Endodermal cell (in vitro differentiated cells): ENCODE measurements at regions not wholly inside any gene's neighbourhood (a gene's known extent, or its start where the extent isn't known, plus 50 kb on each side); places are given as distances from the start of the nearest gene placed in this dataset.
A peak's percentile ranks its signal among the peaks of the same experiment; 100 is the strongest.

Experiments
- DNase-seq: peaks from one replicate; pipeline ENCODE4 v3.0.0-alpha.2; 2017
- H3K27ac ChIP-seq: 2 replicates; pipeline ENCODE4 v1.5.1; 2013; ENCODE audit warnings: mild to moderate bottlenecking, low read depth, low read length, moderate library complexity
- H3K27me3 ChIP-seq: 2 replicates; pipeline ENCODE4 v1.6.1; 2013; ENCODE audit warnings: mild to moderate bottlenecking, low read length, moderate library complexity; ENCODE audit not compliant: insufficient read depth, control insufficient read depth, poor library complexity, severe bottlenecking
- H3K36me3 ChIP-seq: 2 replicates; pipeline ENCODE4 v1.7.0; 2013; ENCODE audit warnings: mild to moderate bottlenecking, low read length, moderate library complexity; ENCODE audit not compliant: control insufficient read depth, insufficient read depth
- H3K4me1 ChIP-seq: one replicate; pipeline ENCODE4 v1.7.0; 2013; ENCODE audit warnings: low read length; ENCODE audit not compliant: control insufficient read depth, insufficient read depth
- H3K4me3 ChIP-seq: 2 replicates; pipeline ENCODE4 v1.5.1; 2013; ENCODE audit warnings: mild to moderate bottlenecking, low read length, moderate library complexity
- H3K9ac ChIP-seq: 2 replicates; pipeline ENCODE4 v1.6.1; 2013; ENCODE audit warnings: mild to moderate bottlenecking, low read length, moderate library complexity; ENCODE audit not compliant: poor library complexity, severe bottlenecking; ENCODE audit errors: extremely low read depth
- H3K9me3 ChIP-seq: 2 replicates; pipeline ENCODE4 v1.6.1; 2013; ENCODE audit warnings: mild to moderate bottlenecking, low read length, moderate library complexity; ENCODE audit not compliant: control insufficient read depth
- H3K27ac Mint-ChIP-seq: 2 replicates; pipeline ENCODE4 v1.8.0; 2020; ENCODE audit warnings: mixed read lengths
- H3K27me3 Mint-ChIP-seq: 2 replicates; pipeline ENCODE4 v1.8.0; 2021; ENCODE audit warnings: mild to moderate bottlenecking, mixed read lengths; ENCODE audit not compliant: insufficient read depth
- H3K36me3 Mint-ChIP-seq: 2 replicates; pipeline ENCODE4 v1.8.0; 2020; ENCODE audit warnings: low read depth, mixed read lengths
- H3K4me1 Mint-ChIP-seq: 2 replicates; pipeline ENCODE4 v1.8.0; 2020; ENCODE audit warnings: mixed read lengths
- H3K4me3 Mint-ChIP-seq: 2 replicates; pipeline ENCODE4 v1.8.0; 2020; ENCODE audit warnings: mild to moderate bottlenecking, moderate library complexity, mixed read lengths
- H3K9me3 Mint-ChIP-seq: 2 replicates; pipeline ENCODE4 v1.8.0; 2020; ENCODE audit warnings: mild to moderate bottlenecking, mixed read lengths
- WGBS, 2 experiments: methylation state at CpG; one replicate each; pipeline versions ENCODE4 v1.1.5 to v1.1.7; 2013; ENCODE audit warnings: missing lambda C conversion rate in 2 of 2, mixed read lengths in 1 of 2; ENCODE audit not compliant: insufficient coverage in 1 of 2, insufficient read length in 1 of 2; 5-methylcytosine and 5-hydroxymethylcytosine counted together
- TF ChIP-seq, protein P1 (sequence below): fragments of 200-600 bp; sonication (generic); conservative IDR thresholded peaks from 2 replicates; pipeline ENCODE4 v1.5.0; 2021; ENCODE audit warnings: antibody characterized with exemption, mild to moderate bottlenecking

DNA sequence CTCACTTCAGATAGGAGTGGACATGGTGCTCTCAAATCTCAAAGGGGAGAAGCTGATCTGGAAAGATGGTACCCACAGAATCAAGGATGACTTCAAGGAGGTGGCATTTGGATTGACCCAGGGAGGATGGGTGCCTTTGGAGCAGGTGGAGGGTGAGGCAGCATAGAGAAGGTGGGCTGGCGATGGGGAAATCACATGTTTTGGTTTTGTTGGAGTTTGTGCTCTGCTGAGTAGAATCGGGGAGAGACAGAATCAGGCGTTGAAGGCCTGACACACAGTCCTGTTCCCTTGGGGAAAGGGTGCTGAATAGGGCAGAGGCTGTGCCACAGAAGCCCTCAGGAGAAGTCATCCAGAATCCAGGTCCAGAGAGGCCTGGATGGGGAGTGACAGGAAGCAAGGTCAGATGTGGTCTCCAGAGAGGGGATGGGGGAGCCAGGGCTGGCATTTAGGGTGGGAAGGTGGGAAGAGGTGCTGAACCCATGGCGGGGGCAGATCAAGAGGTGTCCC, 291.1 kb downstream of the GLRX3 start:
- WGBS, 2 experiments, result 71 to 86% methylated on average over 2 to 4 of the region's 4 CpGs
- Histone ChIP-seq H3K27ac (no peak overlapping the region), H3K9me3 (no peaks in the 10 kb centered on the region), H3K27me3 (no peaks in the 10 kb centered on the region), H3K36me3 (no peaks in the 10 kb centered on the region), H3K9ac (no peak overlapping the region), H3K4me3 (no peak overlapping the region), H3K4me1 (no peaks in the 10 kb centered on the region)
- no peaks in the 10 kb centered on the region for H3K4me1 Mint-ChIP-seq
- TF ChIP-seq, protein P1, sequence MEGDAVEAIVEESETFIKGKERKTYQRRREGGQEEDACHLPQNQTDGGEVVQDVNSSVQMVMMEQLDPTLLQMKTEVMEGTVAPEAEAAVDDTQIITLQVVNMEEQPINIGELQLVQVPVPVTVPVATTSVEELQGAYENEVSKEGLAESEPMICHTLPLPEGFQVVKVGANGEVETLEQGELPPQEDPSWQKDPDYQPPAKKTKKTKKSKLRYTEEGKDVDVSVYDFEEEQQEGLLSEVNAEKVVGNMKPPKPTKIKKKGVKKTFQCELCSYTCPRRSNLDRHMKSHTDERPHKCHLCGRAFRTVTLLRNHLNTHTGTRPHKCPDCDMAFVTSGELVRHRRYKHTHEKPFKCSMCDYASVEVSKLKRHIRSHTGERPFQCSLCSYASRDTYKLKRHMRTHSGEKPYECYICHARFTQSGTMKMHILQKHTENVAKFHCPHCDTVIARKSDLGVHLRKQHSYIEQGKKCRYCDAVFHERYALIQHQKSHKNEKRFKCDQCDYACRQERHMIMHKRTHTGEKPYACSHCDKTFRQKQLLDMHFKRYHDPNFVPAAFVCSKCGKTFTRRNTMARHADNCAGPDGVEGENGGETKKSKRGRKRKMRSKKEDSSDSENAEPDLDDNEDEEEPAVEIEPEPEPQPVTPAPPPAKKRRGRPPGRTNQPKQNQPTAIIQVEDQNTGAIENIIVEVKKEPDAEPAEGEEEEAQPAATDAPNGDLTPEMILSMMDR, result no peak
- H3K27ac Mint-ChIP-seq, result no peak overlapping the region
- H3K36me3 Mint-ChIP-seq, result no peaks in the 10 kb centered on the region
- DNase-seq, result no peak
- H3K27me3 Mint-ChIP-seq, result no peaks in the 10 kb centered on the region
- no peaks in the 10 kb centered on the region for H3K9me3 Mint-ChIP-seq
- H3K4me3 Mint-ChIP-seq, result no peak overlapping the region

DNA sequence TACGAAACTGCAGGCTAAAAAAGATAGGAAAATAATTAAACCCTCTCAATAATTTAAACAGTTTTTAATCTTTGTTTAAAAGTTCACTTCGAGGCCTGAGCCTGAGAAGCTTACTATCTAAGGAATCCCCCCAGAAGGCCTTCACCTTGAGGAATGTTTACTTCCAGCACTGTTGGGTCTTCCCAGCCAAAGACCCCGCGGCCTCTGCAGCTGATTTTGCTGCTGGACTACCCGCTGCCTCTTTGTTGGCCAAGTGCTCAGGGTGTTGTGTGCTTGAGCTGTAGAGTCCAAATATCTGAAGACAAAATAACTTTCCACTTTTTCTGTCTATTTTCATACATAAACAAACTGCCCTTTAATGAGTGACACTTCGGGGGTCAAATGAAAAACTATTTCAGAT, 292.7 kb downstream of the GLRX3 start:
- H3K9ac ChIP-seq, result no peak overlapping the region
- DNase-seq, result peak; percentile 5
- no peaks in the 10 kb centered on the region for H3K4me1 Mint-ChIP-seq
- WGBS, 2 experiments, result 83% methylated on average over 2 to 6 of the region's 6 CpGs
- no peaks in the 10 kb centered on the region for H3K27me3 Mint-ChIP-seq
- no peak overlapping the region for H3K4me3 Mint-ChIP-seq
- H3K27me3 ChIP-seq, result no peaks in the 10 kb centered on the region
- no peak overlapping the region for H3K27ac Mint-ChIP-seq
- TF ChIP-seq, protein P1, result no peak
- H3K36me3 Mint-ChIP-seq, result no peaks in the 10 kb centered on the region
- H3K9me3 ChIP-seq, result no peaks in the 10 kb centered on the region
- no peaks in the 10 kb centered on the region for H3K4me1 ChIP-seq
- H3K9me3 Mint-ChIP-seq, result peaks cover 4% of the 10 kb centered on the region
- no peak overlapping the region for H3K27ac ChIP-seq
- H3K36me3 ChIP-seq, result no peaks in the 10 kb centered on the region
- no peak overlapping the region for H3K4me3 ChIP-seq

DNA sequence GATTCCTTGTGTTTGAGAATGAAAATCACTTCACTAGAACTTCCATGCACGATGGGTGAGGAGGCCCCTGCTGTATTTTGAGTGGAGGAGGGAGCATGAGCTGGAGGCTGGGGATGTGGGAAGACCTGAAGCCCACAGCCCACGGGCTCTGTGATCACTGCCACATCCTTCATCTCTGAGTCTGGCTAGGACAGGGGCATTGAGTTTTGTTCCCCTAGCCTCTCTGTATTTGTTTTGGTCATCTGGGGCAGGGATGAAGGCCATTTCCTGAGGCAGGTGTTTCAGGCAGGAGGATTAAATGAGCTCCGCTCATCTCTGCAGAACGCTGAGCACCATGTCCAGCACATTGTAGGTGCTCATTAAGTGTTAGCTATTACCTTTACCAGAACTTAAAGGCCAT, 293.6 kb downstream of the GLRX3 start:
- Histone ChIP-seq H3K27me3 (no peaks in the 10 kb centered on the region), H3K9ac (no peak overlapping the region), H3K27ac (no peak overlapping the region), H3K4me1 (no peaks in the 10 kb centered on the region), H3K36me3 (no peaks in the 10 kb centered on the region), H3K9me3 (no peaks in the 10 kb centered on the region), H3K4me3 (no peak overlapping the region)
- 91 to 92% methylated on average over 2 to 4 of the region's 4 CpGs for WGBS, 2 experiments
- Mint-ChIP-seq H3K4me1 (no peaks in the 10 kb centered on the region), H3K36me3 (no peaks in the 10 kb centered on the region), H3K27ac (no peak overlapping the region), H3K9me3 (peaks cover 7% of the 10 kb centered on the region), H3K27me3 (no peaks in the 10 kb centered on the region), H3K4me3 (no peak overlapping the region)
- DNase-seq, result peak; percentile 7
- TF ChIP-seq, protein P1, result no peak
